Cardiac muscle cell (in vitro differentiated cells and primary cell): ENCODE measurements at regions not wholly inside any gene's neighbourhood (a gene's known extent, or its start where the extent isn't known, plus 50 kb on each side); places are given as distances from the start of the nearest gene placed in this dataset.
A peak's percentile ranks its signal among the peaks of the same experiment; 100 is the strongest.

Source experiments
- DNase-seq, 2 donors: peaks; one replicate each; pipeline versions ENCODE4 v3.0.0 to v3.0.0-alpha.2; 2010 to 2017; ENCODE audit warnings: low read depth in 1 of 2, low spot score in 1 of 2
- H3K27ac ChIP-seq: fragments of 200-600 bp; sonication (generic); 2 replicates; pipeline ENCODE4 v1.5.1; 2016
- H3K27me3 ChIP-seq: fragments of 200-600 bp; sonication (generic); 2 replicates; pipeline ENCODE4 v1.6.0; 2016; ENCODE audit warnings: control low read depth
- H3K36me3 ChIP-seq: fragments of 200-600 bp; sonication (generic); 2 replicates; pipeline ENCODE4 v1.5.1; 2016; ENCODE audit warnings: control low read depth
- H3K4me1 ChIP-seq: fragments of 200-600 bp; sonication (generic); 2 replicates; pipeline ENCODE4 v1.8.1; 2017; ENCODE audit warnings: low read depth, mild to moderate bottlenecking, mixed run types
- H3K4me3 ChIP-seq: fragments of 200-600 bp; sonication (generic); 2 replicates; pipeline ENCODE4 v1.5.1; 2016; ENCODE audit warnings: mild to moderate bottlenecking
- H3K9me3 ChIP-seq: fragments of 200-600 bp; sonication (generic); 2 replicates; pipeline ENCODE4 v1.5.1; 2017; ENCODE audit warnings: low read depth, mild to moderate bottlenecking, control low read depth
- CTCF ChIP-seq: IDR thresholded peaks from 2 replicates; pipeline ENCODE4 v1.5.1; 2012; ENCODE audit warnings: low read depth, mild to moderate bottlenecking, low read length

- Histone ChIP-seq H3K9me3 (no peaks in the 10 kb centered on the region), H3K36me3 (no peaks in the 10 kb centered on the region), H3K27me3 (peaks cover 27% of the 10 kb centered on the region), H3K27ac (no peak overlapping the region), H3K4me1 (peaks cover 15% of the 10 kb centered on the region), H3K4me3 (no peak overlapping the region)
- TF ChIP-seq CTCF, result no peak
- no peak for DNase-seq
These were observed 215.7 kb upstream of the FOXF1 start for GRCh38 chr16:86294535-86295196.

- Histone ChIP-seq H3K9me3 (no peaks in the 10 kb centered on the region), H3K27me3 (peaks cover 11% of the 10 kb centered on the region), H3K36me3 (no peaks in the 10 kb centered on the region), H3K4me3 (no peak overlapping the region), H3K4me1 (peaks cover 29% of the 10 kb centered on the region), H3K27ac (no peak overlapping the region)
- DNase-seq, result no peak
- TF ChIP-seq CTCF, result no peak
These were observed 214.1 kb upstream of the FOXF1 start for GRCh38 chr16:86296256-86296655.

GRCh38 chr16:86297391-86297790 is 212.9 kb upstream of the FOXF1 start:
- no peak for TF ChIP-seq CTCF
- no peak for DNase-seq
- Histone ChIP-seq H3K9me3 (no peaks in the 10 kb centered on the region), H3K27me3 (no peaks in the 10 kb centered on the region), H3K4me3 (no peak overlapping the region), H3K27ac (no peak overlapping the region), H3K36me3 (no peaks in the 10 kb centered on the region), H3K4me1 (peaks cover 37% of the 10 kb centered on the region)

GRCh38 chr16:86297866-86298757 is 212.2 kb upstream of the FOXF1 start:
- no peak for DNase-seq
- peaks cover 37% of the 10 kb centered on the region for H3K4me1 ChIP-seq
- H3K27ac ChIP-seq, result peak overlapping the region; percentile 0

GRCh38 chr16:86298758-86299134 is 211.6 kb upstream of the FOXF1 start:
- TF ChIP-seq CTCF, result no peak
- Histone ChIP-seq H3K4me1 (peaks cover 37% of the 10 kb centered on the region), H3K36me3 (no peaks in the 10 kb centered on the region), H3K9me3 (no peaks in the 10 kb centered on the region), H3K27me3 (no peaks in the 10 kb centered on the region), H3K4me3 (no peak overlapping the region), H3K27ac (no peak overlapping the region)
- no peak for DNase-seq

More at GRCh38 chr16:86297866-86298757, 212.2 kb upstream of the FOXF1 start:
- Histone ChIP-seq H3K4me3 (no peak overlapping the region), H3K9me3 (no peaks in the 10 kb centered on the region), H3K27me3 (no peaks in the 10 kb centered on the region), H3K36me3 (no peaks in the 10 kb centered on the region)
- TF ChIP-seq CTCF, result no peak
